ENCODE measurements at regions not wholly inside any gene's neighbourhood (a gene's known extent, or its start where the extent isn't known, plus 50 kb on each side); places are given as distances from the start of the nearest gene placed in this dataset.

GRCh38 chr6:167494698-167495435, 170.0 kb downstream of the TTLL2 start:
- DNase-seq, result no peak

- DNase-seq, result no peak
Measured at GRCh38 chr6:167495506-167496401, 170.9 kb downstream of the TTLL2 start.

- no peak for DNase-seq
Measured at GRCh38 chr6:167496707-167497106, 171.8 kb downstream of the TTLL2 start.

GRCh38 chr6:167497428-167498056, 172.7 kb downstream of the TTLL2 start:
- DNase-seq, result no peak

GRCh38 chr6:167499161-167499660, 174.3 kb downstream of the TTLL2 start:
- no peak for DNase-seq

- no peak for DNase-seq
Measured at GRCh38 chr6:167500961-167501360, 176.1 kb downstream of the TTLL2 start.

GRCh38 chr6:167501831-167502385, 177.0 kb downstream of the TTLL2 start:
- DNase-seq, result no peak

GRCh38 chr6:167502471-167502870, 177.6 kb downstream of the TTLL2 start:
- no peak for DNase-seq

- no peak for DNase-seq
Measured at GRCh38 chr6:167504385-167504961, 179.6 kb downstream of the TTLL2 start.

- no peak for DNase-seq
Measured at GRCh38 chr6:167505199-167505598, 180.3 kb downstream of the TTLL2 start.

GRCh38 chr6:167505782-167506181, 180.9 kb downstream of the TTLL2 start:
- DNase-seq, result no peak

GRCh38 chr6:167506443-167507301, 181.8 kb downstream of the TTLL2 start:
- no peak for DNase-seq

GRCh38 chr6:167507376-167507945, 182.6 kb downstream of the TTLL2 start:
- no peak for DNase-seq

GRCh38 chr6:167508919-167509852, 184.3 kb downstream of the TTLL2 start:
- no peak for DNase-seq

GRCh38 chr6:167509853-167510220, 185.0 kb downstream of the TTLL2 start:
- no peak for DNase-seq

- DNase-seq, result no peak
Measured at GRCh38 chr6:167510648-167511047, 185.8 kb downstream of the TTLL2 start.

GRCh38 chr6:167512696-167513375, 187.9 kb downstream of the TTLL2 start:
- DNase-seq, result no peak

- no peak for DNase-seq
Measured at GRCh38 chr6:167513778-167514177, 188.9 kb downstream of the TTLL2 start.

- DNase-seq, result no peak
Measured at GRCh38 chr6:167514524-167514923, 189.6 kb downstream of the TTLL2 start.
